GM12878 (cell line): ENCODE measurements at regions not wholly inside any gene's neighbourhood (a gene's known extent, or its start where the extent isn't known, plus 50 kb on each side); places are given as distances from the start of the nearest gene placed in this dataset.

ENCODE experiments used
- IRF5 ChIP-seq: fragments of 450-650 bp; IDR thresholded peaks from 2 replicates; pipeline ENCODE4 v1.6.1; 2017; ENCODE audit warnings: borderline replicate concordance
- NFYA ChIP-seq: IDR thresholded peaks from 2 replicates; pipeline ENCODE4 v1.6.1; 2011; ENCODE audit warnings: low read depth, mild to moderate bottlenecking, low read length, improper control_type of control experiment, borderline replicate concordance
- TF ChIP-seq, protein P1 (sequence below): IDR thresholded peaks from 2 replicates; pipeline ENCODE4 v1.6.1; 2012; ENCODE audit warnings: improper control_type of control experiment, low read depth, low read length; ENCODE audit not compliant: insufficient replicate concordance
- TF ChIP-seq, protein P2 (sequence below): IDR thresholded peaks from 2 replicates; pipeline ENCODE4 v1.6.1; 2012; ENCODE audit warnings: low read length, inconsistent platforms
- TF ChIP-seq, protein P3 (sequence below): fragments of 450-650 bp; IDR thresholded peaks from 2 replicates; pipeline ENCODE4 v1.6.1; 2014; ENCODE audit warnings: mild to moderate bottlenecking

- TF ChIP-seq, protein P1, sequence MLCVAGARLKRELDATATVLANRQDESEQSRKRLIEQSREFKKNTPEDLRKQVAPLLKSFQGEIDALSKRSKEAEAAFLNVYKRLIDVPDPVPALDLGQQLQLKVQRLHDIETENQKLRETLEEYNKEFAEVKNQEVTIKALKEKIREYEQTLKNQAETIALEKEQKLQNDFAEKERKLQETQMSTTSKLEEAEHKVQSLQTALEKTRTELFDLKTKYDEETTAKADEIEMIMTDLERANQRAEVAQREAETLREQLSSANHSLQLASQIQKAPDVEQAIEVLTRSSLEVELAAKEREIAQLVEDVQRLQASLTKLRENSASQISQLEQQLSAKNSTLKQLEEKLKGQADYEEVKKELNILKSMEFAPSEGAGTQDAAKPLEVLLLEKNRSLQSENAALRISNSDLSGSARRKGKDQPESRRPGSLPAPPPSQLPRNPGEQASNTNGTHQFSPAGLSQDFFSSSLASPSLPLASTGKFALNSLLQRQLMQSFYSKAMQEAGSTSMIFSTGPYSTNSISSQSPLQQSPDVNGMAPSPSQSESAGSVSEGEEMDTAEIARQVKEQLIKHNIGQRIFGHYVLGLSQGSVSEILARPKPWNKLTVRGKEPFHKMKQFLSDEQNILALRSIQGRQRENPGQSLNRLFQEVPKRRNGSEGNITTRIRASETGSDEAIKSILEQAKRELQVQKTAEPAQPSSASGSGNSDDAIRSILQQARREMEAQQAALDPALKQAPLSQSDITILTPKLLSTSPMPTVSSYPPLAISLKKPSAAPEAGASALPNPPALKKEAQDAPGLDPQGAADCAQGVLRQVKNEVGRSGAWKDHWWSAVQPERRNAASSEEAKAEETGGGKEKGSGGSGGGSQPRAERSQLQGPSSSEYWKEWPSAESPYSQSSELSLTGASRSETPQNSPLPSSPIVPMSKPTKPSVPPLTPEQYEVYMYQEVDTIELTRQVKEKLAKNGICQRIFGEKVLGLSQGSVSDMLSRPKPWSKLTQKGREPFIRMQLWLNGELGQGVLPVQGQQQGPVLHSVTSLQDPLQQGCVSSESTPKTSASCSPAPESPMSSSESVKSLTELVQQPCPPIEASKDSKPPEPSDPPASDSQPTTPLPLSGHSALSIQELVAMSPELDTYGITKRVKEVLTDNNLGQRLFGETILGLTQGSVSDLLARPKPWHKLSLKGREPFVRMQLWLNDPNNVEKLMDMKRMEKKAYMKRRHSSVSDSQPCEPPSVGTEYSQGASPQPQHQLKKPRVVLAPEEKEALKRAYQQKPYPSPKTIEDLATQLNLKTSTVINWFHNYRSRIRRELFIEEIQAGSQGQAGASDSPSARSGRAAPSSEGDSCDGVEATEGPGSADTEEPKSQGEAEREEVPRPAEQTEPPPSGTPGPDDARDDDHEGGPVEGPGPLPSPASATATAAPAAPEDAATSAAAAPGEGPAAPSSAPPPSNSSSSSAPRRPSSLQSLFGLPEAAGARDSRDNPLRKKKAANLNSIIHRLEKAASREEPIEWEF, result no peak
- no peak for TF ChIP-seq IRF5
- TF ChIP-seq, protein P2, sequence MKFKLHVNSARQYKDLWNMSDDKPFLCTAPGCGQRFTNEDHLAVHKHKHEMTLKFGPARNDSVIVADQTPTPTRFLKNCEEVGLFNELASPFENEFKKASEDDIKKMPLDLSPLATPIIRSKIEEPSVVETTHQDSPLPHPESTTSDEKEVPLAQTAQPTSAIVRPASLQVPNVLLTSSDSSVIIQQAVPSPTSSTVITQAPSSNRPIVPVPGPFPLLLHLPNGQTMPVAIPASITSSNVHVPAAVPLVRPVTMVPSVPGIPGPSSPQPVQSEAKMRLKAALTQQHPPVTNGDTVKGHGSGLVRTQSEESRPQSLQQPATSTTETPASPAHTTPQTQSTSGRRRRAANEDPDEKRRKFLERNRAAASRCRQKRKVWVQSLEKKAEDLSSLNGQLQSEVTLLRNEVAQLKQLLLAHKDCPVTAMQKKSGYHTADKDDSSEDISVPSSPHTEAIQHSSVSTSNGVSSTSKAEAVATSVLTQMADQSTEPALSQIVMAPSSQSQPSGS, result no peak
- TF ChIP-seq, protein P3, sequence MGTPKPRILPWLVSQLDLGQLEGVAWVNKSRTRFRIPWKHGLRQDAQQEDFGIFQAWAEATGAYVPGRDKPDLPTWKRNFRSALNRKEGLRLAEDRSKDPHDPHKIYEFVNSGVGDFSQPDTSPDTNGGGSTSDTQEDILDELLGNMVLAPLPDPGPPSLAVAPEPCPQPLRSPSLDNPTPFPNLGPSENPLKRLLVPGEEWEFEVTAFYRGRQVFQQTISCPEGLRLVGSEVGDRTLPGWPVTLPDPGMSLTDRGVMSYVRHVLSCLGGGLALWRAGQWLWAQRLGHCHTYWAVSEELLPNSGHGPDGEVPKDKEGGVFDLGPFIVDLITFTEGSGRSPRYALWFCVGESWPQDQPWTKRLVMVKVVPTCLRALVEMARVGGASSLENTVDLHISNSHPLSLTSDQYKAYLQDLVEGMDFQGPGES, result no peak
- TF ChIP-seq NFYA, result no peak
Measured at GRCh38 chr2:66122516-66122915, 312.4 kb upstream of the MEIS1 start (continued).
